A549 (cell line): ENCODE measurements at regions not wholly inside any gene's neighbourhood (a gene's known extent, or its start where the extent isn't known, plus 50 kb on each side); places are given as distances from the start of the nearest gene placed in this dataset.

Experiments
- ATAC-seq, 2 experiments: fragments of 200-7000 bp in 1 of 2; fragments of >200 bp in 1 of 2; cut with Nextera tagmentation in 1 of 2; cut with Tn5 transposase in 1 of 2; 3 replicates each; pipeline versions ENCODE4 v1.8.0 to v1.9.1; 2018 to 2020; ENCODE audit warnings: mild to moderate bottlenecking in 1 of 2, moderate library complexity in 1 of 2
- CTCF ChIA-PET: fragments of 300-600 bp; sonication (Branson Sonifier 250); formaldehyde crosslinking; extraction: SDS; loops from one replicate; lab custom pipeline; 2021; ENCODE audit warnings: antibody characterized with exemption, inconsistent platforms; lab: Yijun Ruan, JAX
- POLR2A ChIA-PET: fragments of 350-600 bp; formaldehyde crosslinking; extraction: SDS; loops from one replicate; lab custom pipeline; 2021; ENCODE audit warnings: antibody characterized with exemption, inconsistent platforms; lab: Yijun Ruan, JAX
- DNase-seq, 2 experiments: peaks; one replicate each; pipeline versions ENCODE4 v3.0.0 to v3.0.0-alpha.2; 2011 to 2016; ENCODE audit warnings: low read depth in 1 of 2, low spot score in 1 of 2
- FAIRE-seq: peaks from 2 replicates; lab custom pipeline; 2011; peaks lifted over from hg19 to GRCh38; lab: Jason Lieb, UNC
- H3K27ac ChIP-seq, 2 experiments: fragments of >200 bp; sonication (Bioruptor Twin); formaldehyde crosslinking; 3 replicates each; pipeline ENCODE4 v1.5.1; 2016 to 2017
- H3K4me1 ChIP-seq: fragments of >200 bp; sonication (Bioruptor Twin); formaldehyde crosslinking; 3 replicates; pipeline ENCODE4 v1.6.1; 2016
- H3K4me2 ChIP-seq: fragments of >200 bp; sonication (Bioruptor Twin); formaldehyde crosslinking; 3 replicates; pipeline ENCODE4 v1.6.1; 2016
- H3K4me3 ChIP-seq: fragments of >200 bp; sonication (Bioruptor Twin); formaldehyde crosslinking; 3 replicates; pipeline ENCODE4 v1.5.1; 2016
- H3K9me3 ChIP-seq: fragments of >200 bp; sonication (Bioruptor Twin); formaldehyde crosslinking; 3 replicates; pipeline ENCODE4 v1.6.1; 2016
- ATOH8 ChIP-seq: fragments of 250-450 bp; sonication (Bioruptor Pico); IDR thresholded peaks from 2 replicates; pipeline ENCODE4 v1.5.0; 2020; ENCODE audit warnings: low read depth, mild to moderate bottlenecking, moderate library complexity
- BHLHE40 ChIP-seq: IDR thresholded peaks from 2 replicates; pipeline ENCODE4 v1.6.1; 2012; ENCODE audit warnings: low read depth, low read length, inconsistent platforms
- CHD2 ChIP-seq: fragments of 150-350 bp; IDR thresholded peaks from 2 replicates; pipeline ENCODE4 v1.6.1; 2014; ENCODE audit warnings: low read length; ENCODE audit not compliant: partially characterized antibody
- ESRRA ChIP-seq: fragments of 150-350 bp; IDR thresholded peaks from 2 replicates; pipeline ENCODE4 v1.6.1; 2014; ENCODE audit warnings: mild to moderate bottlenecking, low read length, borderline replicate concordance
- FOSL2 ChIP-seq, 2 experiments: fragments of 450-650 bp in 1 of 2; fragments of >200 bp in 1 of 2; sonication (Bioruptor Twin) in 1 of 2; formaldehyde crosslinking; IDR thresholded peaks; 2 replicates each; pipeline versions ENCODE4 v1.5.0 to v1.6.1; 2016 to 2020; ENCODE audit warnings: mild to moderate bottlenecking in 1 of 2, moderate library complexity in 1 of 2
- HMGXB4 ChIP-seq: fragments of 250-450 bp; sonication (Bioruptor Pico); IDR thresholded peaks from 2 replicates; pipeline ENCODE4 v1.5.0; 2021; ENCODE audit warnings: mild to moderate bottlenecking, moderate library complexity, borderline replicate concordance
- HOXB13 ChIP-seq: fragments of 250-450 bp; sonication (Bioruptor Pico); IDR thresholded peaks from 2 replicates; pipeline ENCODE4 v1.5.0; 2020; ENCODE audit warnings: low read depth, mild to moderate bottlenecking, moderate library complexity
- JUNB ChIP-seq: fragments of >200 bp; sonication (Bioruptor Twin); formaldehyde crosslinking; IDR thresholded peaks from 2 replicates; pipeline ENCODE4 v1.6.1; 2016
- MAFK ChIP-seq: fragments of 450-650 bp; IDR thresholded peaks from 2 replicates; pipeline ENCODE4 v1.6.1; 2014; ENCODE audit not compliant: partially characterized antibody
- MAX ChIP-seq: IDR thresholded peaks from 2 replicates; pipeline ENCODE4 v1.6.1; 2012
- NFE2L2 ChIP-seq: fragments of 150-350 bp; conservative IDR thresholded peaks from 2 replicates; pipeline ENCODE4 v1.6.1; 2014; ENCODE audit warnings: low read length
- PBX3 ChIP-seq: IDR thresholded peaks from 2 replicates; pipeline ENCODE4 v1.6.1; 2012
- RARB ChIP-seq: fragments of 250-450 bp; sonication (Bioruptor Pico); IDR thresholded peaks from 2 replicates; pipeline ENCODE4 v1.8.0; 2021; ENCODE audit warnings: mild to moderate bottlenecking, moderate library complexity
- RFX5 ChIP-seq: fragments of 450-650 bp; IDR thresholded peaks from 2 replicates; pipeline ENCODE4 v1.7.1; 2014; ENCODE audit warnings: antibody characterized with exemption, mild to moderate bottlenecking, moderate library complexity
- SMC3 ChIP-seq: fragments of >200 bp; sonication (Bioruptor Twin); formaldehyde crosslinking; IDR thresholded peaks from 3 replicates; pipeline ENCODE4 v1.6.1; 2018; ENCODE audit warnings: inconsistent platforms
- WGBS: methylation state at CpG from one replicate; pipeline ENCODE4 v1.1.6; 2017; ENCODE audit errors: missing lambda C conversion rate; 5-methylcytosine and 5-hydroxymethylcytosine counted together

GRCh38 chr10:31125789-31126188, 94.1 kb upstream of the ZNF438 start:
- Histone ChIP-seq H3K9me3 (no peaks in the 10 kb centered on the region), H3K27ac (no peak overlapping the region)
- TF ChIP-seq MAFK (peak; percentile 77), BHLHE40 (no peak)
- TF ChIP-seq, all 56 proteins: peak for 1
- POLR2A ChIA-PET = no interaction called here
- CTCF ChIA-PET = no interaction called here
- FAIRE-seq = no peak
- Histone ChIP-seq H3K4me2 (no peak overlapping the region), H3K4me1 (peaks cover 13% of the 10 kb centered on the region; the same call in 2 of the 3 replicates), H3K4me3 (no peak overlapping the region)
- no peak for ATAC-seq
- no peak for DNase-seq

- no peak for ATAC-seq
- CTCF ChIA-PET = interaction anchor here (0.6 kb wide), 1 partner anchor 9 kb away, joined by 3 read pairs; no protein-coding TSS in a partner anchor
- Histone ChIP-seq H3K9me3 (no peaks in the 10 kb centered on the region), H3K4me3 (no peak overlapping the region), H3K27ac (0 out of 6 replicates have a peak overlapping the region, but pooled peaks of 1 of the 2 experiments have one; percentile 11)
- no peak for DNase-seq
- no peak for TF ChIP-seq NFE2L2
- TF ChIP-seq PBX3 = no peak
- TF ChIP-seq, all 56 proteins: peak for 0
- 80% methylated on average over 2 of the region's 2 CpGs for WGBS
- no peak overlapping the region for H3K4me2 ChIP-seq
- no peak for FAIRE-seq
- POLR2A ChIA-PET = no interaction called here
- H3K4me1 ChIP-seq = peaks cover 13% of the 10 kb centered on the region; the same call in 2 of the 3 replicates
Observed at GRCh38 chr10:31126593-31126992, 94.9 kb upstream of the ZNF438 start.

GRCh38 chr10:31128536-31128935, 96.9 kb upstream of the ZNF438 start:
- ATAC-seq (no peak), FAIRE-seq (no peak), DNase-seq (no peak)
- Histone ChIP-seq H3K9me3 (no peaks in the 10 kb centered on the region), H3K4me2 (no peak overlapping the region), H3K4me3 (no peak overlapping the region), H3K27ac (peak overlapping the region; percentile 46 to 78), H3K4me1 (peaks cover 13% of the 10 kb centered on the region; the same call in 2 of the 3 replicates)
- ChIA-PET CTCF (interaction anchor here (1.3 to 1.5 kb wide), 2 partner anchors 15 to 17 kb away, joined by 3 read pairs; no protein-coding TSS in a partner anchor), POLR2A (interaction anchor here (1.3 kb wide), 1 partner anchor 97 kb away, joined by 4 read pairs; the partner anchor contains the start of gene ZNF438)
- no peak for TF ChIP-seq SMC3
- no peak for TF ChIP-seq ESRRA
- no peak for TF ChIP-seq ATOH8 (CRISPR knock-in tag)
- TF ChIP-seq HMGXB4 (CRISPR knock-in tag) = no peak
- TF ChIP-seq CHD2 = no peak
- TF ChIP-seq JUNB = no peak
- no peak for TF ChIP-seq RARB
- 89% methylated on average over 2 of the region's 2 CpGs for WGBS

- 63% methylated on average over 2 of the region's 2 CpGs for WGBS
- no peak; the same call in 1 of the 2 replicates for TF ChIP-seq HOXB13 (CRISPR knock-in tag)
- TF ChIP-seq RFX5 = no peak
- no peak for TF ChIP-seq FOSL2 (IDR thresholded peaks at IDR 0.05)
- 0 out of 2 replicates have a peak, but pooled peaks have one; percentile 5 for TF ChIP-seq FOSL2 (CRISPR knock-in tag; IDR thresholded peaks at IDR 0.05)
- peak; percentile 95 for TF ChIP-seq MAFK
- TF ChIP-seq MAX = peak; percentile 44; the same call in 1 of the 2 replicates
- TF ChIP-seq PBX3 = no peak
- TF ChIP-seq NFE2L2 = peak; percentile 85
- TF ChIP-seq, all 56 proteins: peak for 4
- no peaks in the 10 kb centered on the region for H3K9me3 ChIP-seq
- peaks cover 13% of the 10 kb centered on the region; the same call in 2 of the 3 replicates for H3K4me1 ChIP-seq
- FAIRE-seq (no peak), DNase-seq (peak in 1 of 2 experiments; percentile 71), ATAC-seq (peak; percentile 47 to 73; a peak in 5 of 6 replicates)
- H3K27ac ChIP-seq = peak overlapping the region; percentile 46 to 78
- no peak overlapping the region for H3K4me3 ChIP-seq
- ChIA-PET CTCF (interaction anchor here (1.3 kb wide), 1 partner anchor 17 kb away, joined by 3 read pairs; no protein-coding TSS in a partner anchor), POLR2A (interaction anchor here (1.3 kb wide), 1 partner anchor 98 kb away, joined by 4 read pairs; the partner anchor contains the start of gene ZNF438)
- H3K4me2 ChIP-seq = peak overlapping the region; percentile 16; the same call in 2 of the 3 replicates
Observed at GRCh38 chr10:31129271-31129670, 97.6 kb upstream of the ZNF438 start.
